ENCODE measurements at regions not wholly inside any gene's neighbourhood (a gene's known extent, or its start where the extent isn't known, plus 50 kb on each side); places are given as distances from the start of the nearest gene placed in this dataset.
"Not testable (repeated sequence)": the region's sequence is repeated elsewhere in the genome, so short reads cannot be mapped to it uniquely, and the experiment has no call there.

GRCh38 chr12:19678501-19678900 is 239.2 kb downstream of the AEBP2 start:
- TF ChIP-seq SMAD3 (CRISPR knock-in tag; IDR thresholded peaks at IDR 0.05; ENCODE audit: borderline replicate concordance); ATF2 (CRISPR knock-in tag; IDR thresholded peaks at IDR 0.05; ENCODE audit: borderline replicate concordance, low read depth); AFF4 (CRISPR knock-in tag; IDR thresholded peaks at IDR 0.05; ENCODE audit: borderline replicate concordance); ZNF138 (CRISPR knock-in tag; conservative IDR thresholded peaks at IDR 0.05); CTCF (IDR thresholded peaks at IDR 0.05); ATF6 (CRISPR knock-in tag; IDR thresholded peaks at IDR 0.05); ETV6 (CRISPR knock-in tag; IDR thresholded peaks at IDR 0.05); TCF7 (CRISPR knock-in tag; IDR thresholded peaks at IDR 0.05; ENCODE audit: low read depth); USF2 (CRISPR knock-in tag; IDR thresholded peaks at IDR 0.05); PRDM15 (CRISPR knock-in tag; IDR thresholded peaks at IDR 0.05); ZBTB21 (CRISPR knock-in tag; IDR thresholded peaks at IDR 0.05; ENCODE audit: borderline replicate concordance); ZNF121 (CRISPR knock-in tag; IDR thresholded peaks at IDR 0.05); FOXJ3 (CRISPR knock-in tag; IDR thresholded peaks at IDR 0.05; ENCODE audit: borderline replicate concordance): not testable (repeated sequence)
